Body of pancreas (tissue), 4 donors: ENCODE measurements at regions not wholly inside any gene's neighbourhood (a gene's known extent, or its start where the extent isn't known, plus 50 kb on each side); places are given as distances from the start of the nearest gene placed in this dataset.

Source experiments
- CTCF ChIP-seq, 7 experiments: fragments of 450-650 bp in 4 of 7; fragments of 200-600 bp in 3 of 7; sonication (generic) in 3 of 7; IDR thresholded peaks; one replicate each; pipeline ENCODE4 v1.5.1; 2016 to 2019; ENCODE audit warnings: antibody characterized with exemption in 7 of 7
- POLR2A ChIP-seq, 3 donors: fragments of 450-650 bp; IDR thresholded peaks; one replicate each; pipeline ENCODE4 v1.6.1; 2016; ENCODE audit warnings: antibody characterized with exemption in 3 of 3, mild to moderate bottlenecking in 2 of 3

- TF ChIP-seq CTCF (IDR thresholded peaks at IDR 0.05) = no peak
- TF ChIP-seq POLR2A (IDR thresholded peaks at IDR 0.05) = no peak
Observed at GRCh38 chr20:24185791-24186190, 197.2 kb upstream of the GGTLC1 start.
